GM19397 (cell line): ENCODE measurements at regions not wholly inside any gene's neighbourhood (a gene's known extent, or its start where the extent isn't known, plus 50 kb on each side); places are given as distances from the start of the nearest gene placed in this dataset.
"Not testable (repeated sequence)": the region's sequence is repeated elsewhere in the genome, so short reads cannot be mapped to it uniquely, and the experiment has no call there.

Experiments
- ATAC-seq: cut with Tn5 transposase; IDR thresholded peaks from one replicate; pipeline ENCODE4 v1.9.1; 2021; ENCODE audit warnings: mild to moderate bottlenecking, moderate library complexity; ENCODE audit not compliant: unreplicated experiment

DNA sequence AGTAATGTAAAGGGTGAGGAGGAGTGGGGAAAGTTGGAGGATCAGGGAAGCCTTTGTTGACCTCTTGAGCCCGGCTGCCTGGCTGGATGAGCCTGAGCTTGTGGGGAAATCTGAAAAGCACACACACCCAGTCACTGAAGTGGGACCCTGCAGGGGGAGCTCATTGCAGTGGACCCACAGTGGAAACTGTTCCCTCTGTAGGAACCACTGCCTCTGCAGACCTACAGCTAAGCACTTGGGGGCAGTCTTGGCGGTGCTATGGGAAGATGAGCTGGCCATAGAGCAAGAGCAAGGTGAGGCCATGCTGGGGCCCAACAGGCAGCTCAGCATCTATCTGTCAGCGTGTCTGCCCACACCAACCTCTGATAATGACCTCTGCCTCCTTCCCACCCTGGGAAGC lies 294.8 kb downstream of the TSHZ3 start:
- no peak for ATAC-seq

DNA sequence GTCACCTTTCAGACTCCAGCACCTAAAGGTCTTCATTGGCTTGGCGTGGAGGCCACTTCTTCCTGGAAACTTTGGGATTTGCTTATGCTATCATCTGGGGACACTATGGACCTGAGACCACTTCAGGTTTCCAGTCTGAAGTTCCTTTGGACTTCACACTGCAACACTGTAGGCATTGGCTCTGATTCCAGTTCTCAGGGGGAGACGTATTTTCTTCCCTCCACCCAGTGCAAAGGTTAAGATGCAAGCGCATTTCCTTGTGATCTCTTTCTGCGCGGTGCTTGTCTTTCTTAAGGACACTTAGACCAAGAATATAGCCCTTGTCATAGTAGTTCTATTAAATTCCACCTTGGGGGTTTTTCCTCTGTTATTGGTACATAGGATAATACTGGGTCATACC lies 299.8 kb downstream of the TSHZ3 start:
- no peak for ATAC-seq

DNA sequence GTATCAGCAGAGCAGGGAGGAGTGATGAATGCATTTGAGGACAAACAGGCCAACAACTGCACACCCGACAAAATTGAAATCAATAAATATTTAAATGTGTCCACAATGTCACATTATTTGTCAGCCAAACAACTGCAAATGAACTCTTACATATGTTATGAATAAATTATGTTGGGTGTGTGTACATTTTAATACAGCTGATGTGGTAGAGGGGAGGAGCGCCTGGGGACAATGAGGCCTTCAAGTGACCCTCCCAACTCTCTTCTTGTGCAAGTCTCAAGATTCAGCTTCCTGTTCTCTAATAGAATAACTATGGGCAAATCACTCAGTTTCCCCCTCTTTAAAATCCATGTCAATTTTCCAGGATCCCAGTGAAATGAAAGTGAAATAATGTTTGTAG lies 303.2 kb downstream of the TSHZ3 start:
- no peak for ATAC-seq

GRCh38 chr19:31041461-31041860 lies 307.8 kb downstream of the TSHZ3 start:
- no peak for ATAC-seq

DNA sequence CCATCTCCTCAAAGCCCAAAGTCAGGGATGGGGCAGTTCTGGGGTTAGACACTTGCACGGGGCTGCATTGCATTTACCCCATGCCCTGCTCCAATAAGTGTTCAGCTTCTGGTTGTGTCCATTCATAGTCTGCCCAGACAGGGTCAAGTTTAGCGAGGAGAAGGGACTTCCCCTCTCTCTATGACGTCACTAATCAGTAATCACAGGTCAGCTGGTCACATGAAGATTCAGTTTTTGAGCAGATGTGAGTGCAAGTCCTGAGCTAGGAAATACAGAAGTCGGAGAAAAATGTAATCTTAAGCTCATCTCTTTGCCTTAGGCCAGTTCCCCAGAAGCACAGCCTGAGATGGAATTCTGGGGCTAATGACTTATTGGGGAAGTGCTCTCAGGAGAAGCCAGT lies 310.1 kb downstream of the TSHZ3 start:
- ATAC-seq: no peak

DNA sequence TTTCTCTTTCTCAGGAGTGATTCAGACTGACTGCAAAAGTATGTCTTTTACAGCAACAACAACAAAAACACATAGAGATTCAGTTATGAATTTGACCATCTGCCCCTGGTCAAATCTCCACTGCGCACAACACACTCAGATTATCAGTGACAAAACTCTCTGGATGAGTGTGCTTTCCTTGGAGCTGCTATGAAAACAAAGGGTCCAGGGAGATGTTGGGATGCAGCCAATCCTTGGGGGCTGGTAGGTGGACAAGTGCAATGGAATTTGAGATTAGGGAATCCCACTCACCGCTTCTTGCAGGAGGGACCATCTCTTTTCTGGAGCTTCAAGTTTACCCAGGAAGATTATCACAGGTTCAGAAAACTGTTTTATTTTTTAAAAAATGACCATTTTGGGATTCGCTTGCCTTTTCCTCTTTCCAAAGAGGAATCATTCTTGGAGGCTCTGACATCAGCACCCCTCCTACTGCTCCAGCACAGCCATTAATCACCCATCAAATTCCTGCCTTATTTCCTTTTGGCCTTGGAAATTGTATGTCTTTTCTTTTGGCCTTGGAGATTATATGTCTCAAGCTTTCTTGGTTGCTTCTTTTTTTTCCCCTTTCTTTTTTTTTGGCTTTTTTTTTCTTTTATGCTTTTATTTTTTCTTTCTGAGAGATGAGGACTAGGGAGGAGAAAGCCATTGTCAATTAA lies 311.8 kb downstream of the TSHZ3 start:
- ATAC-seq: no peak

- not testable (repeated sequence) for ATAC-seq
Measured at GRCh38 chr19:31031455-31031854, 317.8 kb downstream of the TSHZ3 start.

GRCh38 chr19:31023038-31023437 lies 326.2 kb downstream of the TSHZ3 start:
- no peak for ATAC-seq

DNA sequence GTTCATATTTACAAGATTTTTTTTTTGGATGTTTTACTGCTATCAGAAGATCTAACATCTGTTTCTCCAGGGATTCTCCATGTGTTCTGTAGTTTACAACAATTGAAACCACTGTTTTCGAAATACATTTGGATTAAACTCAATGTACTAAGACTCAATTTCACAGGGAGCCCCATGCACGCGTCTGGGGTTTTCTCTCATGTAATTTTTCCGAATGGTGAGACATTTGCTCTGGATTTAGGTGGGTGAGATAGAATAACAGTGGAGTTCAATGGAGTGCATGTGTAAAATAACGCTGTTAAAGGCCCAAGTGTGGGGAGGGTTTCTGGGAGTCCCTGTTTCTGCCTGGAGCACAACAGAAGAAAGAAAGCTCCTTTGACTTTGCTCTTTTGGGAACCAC lies 330.3 kb downstream of the TSHZ3 start:
- no peak for ATAC-seq

GRCh38 chr19:31015778-31016177 lies 333.5 kb downstream of the TSHZ3 start:
- ATAC-seq: no peak

- ATAC-seq: no peak
Measured at GRCh38 chr19:31014668-31015067, 334.6 kb downstream of the TSHZ3 start.

DNA sequence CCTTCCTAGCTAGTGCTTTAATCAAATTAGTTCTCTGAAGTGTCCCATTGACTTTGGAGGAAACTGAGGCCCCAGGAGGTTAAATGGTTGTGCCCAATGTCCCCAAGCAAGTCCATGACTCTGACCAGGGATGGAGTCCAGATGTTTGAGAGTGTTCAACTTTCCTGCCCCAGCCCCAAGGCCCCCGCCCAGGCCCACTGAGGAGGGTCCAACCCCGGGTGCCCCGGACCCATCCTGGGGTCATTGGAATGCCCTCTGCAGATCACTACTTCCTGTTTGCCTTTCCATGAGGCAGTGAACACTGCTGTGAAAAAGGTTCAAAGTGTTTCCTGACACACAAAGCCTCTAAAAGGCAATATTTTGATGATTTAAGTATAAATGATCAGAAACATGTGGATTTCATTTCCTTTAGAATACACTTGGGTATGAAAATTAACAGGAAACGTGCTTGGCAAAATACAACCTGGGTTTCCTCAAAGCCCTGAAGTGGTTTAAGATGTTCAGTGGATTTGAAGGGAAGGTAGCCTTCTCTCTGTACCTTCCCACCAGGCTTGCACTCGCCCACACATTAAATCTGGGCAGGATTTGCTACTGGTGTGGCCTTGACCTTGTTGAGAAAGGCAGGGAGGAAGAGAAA lies 335.7 kb downstream of the TSHZ3 start:
- ATAC-seq: no peak

DNA sequence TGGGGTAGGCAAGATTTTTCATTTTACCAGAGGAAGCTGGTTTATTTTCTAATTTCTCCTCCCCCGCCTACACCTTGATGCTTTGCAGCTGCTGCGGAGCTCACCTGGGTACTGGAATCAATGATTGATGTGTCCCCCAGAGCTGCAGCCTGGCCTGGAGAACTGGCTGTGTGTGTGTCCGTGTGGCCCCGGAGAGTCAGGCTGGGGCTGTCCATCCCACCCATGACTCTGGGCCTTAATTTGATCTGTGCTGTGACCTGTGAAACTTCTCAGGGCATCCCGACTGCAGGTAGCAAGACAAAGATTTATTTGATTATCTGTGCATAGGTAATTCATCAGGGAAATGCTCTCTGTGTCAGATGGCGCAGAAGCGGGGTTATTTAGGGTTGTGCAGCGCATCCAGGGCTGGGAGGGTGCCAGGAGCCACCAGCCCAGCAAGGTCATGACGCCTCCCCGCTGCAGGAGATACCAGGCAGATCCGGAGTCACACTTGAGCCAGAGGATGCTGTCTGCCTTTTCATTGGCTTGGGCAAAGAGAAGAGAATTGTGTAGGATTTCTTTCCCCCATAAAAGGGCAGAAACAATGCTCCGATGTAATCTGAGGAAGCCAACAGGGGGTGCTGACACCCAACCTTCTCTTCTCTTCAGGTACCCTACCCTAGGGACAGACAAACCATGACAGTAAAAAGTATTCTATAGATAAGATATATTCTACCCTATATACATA lies 346.6 kb downstream of the TSHZ3 start:
- ATAC-seq: no peak

- no peak for ATAC-seq
Measured at GRCh38 chr19:31001991-31002390, 347.2 kb downstream of the TSHZ3 start.

DNA sequence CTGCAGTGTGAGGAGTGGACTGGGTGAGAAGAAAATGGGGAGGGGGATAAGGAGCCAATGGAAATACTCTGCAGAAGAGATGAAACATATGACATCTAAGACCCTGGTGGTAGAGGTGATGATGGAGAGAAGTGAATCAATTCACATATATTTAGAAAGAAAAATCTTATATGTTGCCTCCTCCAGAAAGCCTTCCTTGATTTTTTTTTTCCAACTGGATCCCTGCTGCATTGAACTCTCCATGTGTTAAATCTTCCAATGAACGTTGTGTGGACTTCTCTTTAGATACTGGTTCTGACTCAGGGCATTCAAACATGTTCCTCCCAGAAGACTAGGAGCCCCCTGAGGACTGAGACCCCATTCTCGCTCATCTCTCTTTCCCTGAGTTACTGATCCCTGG lies 348.3 kb downstream of the TSHZ3 start:
- no peak for ATAC-seq

DNA sequence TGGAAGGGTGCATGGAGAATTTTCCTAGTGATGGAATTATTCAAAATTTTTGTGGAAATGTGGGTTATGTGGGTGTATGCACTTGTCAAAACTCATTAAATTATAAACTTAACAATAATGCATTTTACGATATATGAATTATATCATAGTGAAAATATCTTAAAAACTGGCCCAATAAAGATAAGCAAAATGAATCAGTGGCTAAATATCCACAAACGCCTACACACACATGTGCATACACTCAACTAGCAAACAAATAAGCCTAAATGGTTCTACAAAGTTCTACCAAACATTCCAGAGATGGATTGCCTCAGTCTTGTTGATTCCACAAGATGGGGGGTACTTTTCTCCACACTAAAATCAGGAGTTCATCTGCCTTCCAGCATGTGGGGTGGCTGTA lies 349.5 kb downstream of the TSHZ3 start:
- ATAC-seq: no peak

DNA sequence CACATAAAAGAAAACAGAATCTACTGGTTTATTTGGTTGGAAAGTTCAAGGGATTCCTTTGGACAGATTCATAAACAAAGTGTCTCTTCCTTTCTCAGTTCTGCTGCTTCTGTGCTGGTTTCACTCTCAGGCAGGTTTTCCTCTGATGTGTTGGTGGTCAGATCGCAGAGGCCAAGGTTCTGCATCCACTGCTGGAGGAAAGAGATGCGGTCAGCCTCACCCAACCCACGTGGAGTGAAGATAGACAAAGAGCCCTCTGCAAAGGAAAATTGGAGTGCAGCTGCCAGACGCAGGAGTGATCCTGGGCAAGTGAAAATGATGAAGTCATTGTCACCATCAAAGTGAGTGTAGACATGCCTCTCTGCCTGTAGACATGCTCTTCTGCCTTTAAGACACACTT lies 352.0 kb downstream of the TSHZ3 start:
- no peak for ATAC-seq

- no peak for ATAC-seq
Measured at GRCh38 chr19:30978639-30979038, 370.6 kb downstream of the TSHZ3 start.

DNA sequence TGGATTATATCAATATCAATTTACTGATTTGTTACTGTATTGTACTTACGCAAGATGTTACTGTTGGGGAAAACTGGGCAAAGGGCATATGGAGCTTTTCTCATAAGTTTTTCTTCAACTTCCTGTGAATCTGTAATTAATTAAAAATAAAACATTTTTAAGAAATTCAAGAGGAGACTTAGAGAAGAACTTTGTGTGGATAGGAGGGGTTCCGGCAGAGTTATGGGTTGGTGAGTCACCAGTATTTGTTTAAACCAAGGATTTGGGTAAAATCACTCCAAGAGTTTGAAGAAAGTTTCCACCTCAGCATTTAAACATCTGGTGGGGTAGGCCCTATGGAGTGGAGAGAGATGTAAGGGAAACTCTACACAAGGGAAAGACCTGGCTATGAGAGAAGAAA lies 379.6 kb downstream of the TSHZ3 start:
- no peak for ATAC-seq

DNA sequence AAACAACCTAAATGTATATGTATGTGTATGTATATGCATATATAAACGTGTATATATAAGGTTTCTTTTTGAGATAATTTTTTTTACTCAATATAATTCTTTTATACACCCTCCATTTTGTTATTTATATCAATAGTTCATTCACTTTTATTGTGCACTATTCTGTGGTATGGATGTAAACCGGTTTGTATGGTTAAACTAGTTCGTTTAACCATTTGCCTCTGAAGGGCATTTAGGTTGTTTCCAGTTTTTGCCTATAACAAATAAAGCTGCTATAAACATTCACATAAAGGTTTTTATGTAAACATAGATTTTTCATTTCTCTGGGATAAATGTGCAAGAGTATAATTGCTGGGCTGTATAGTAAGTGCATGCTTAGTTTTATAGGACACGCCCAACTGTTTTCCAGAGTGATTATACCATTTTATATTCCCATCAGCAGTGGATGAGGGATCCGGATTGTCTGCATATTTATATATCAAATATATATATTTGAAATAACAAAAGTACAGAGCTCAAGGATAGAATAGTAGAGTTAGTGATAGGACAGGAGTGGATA lies 380.3 kb downstream of the TSHZ3 start:
- ATAC-seq: no peak

GRCh38 chr19:30968210-30968609 lies 381.0 kb downstream of the TSHZ3 start:
- ATAC-seq: no peak

- ATAC-seq: no peak
Measured at GRCh38 chr19:30966486-30966885, 382.8 kb downstream of the TSHZ3 start.
